ENCODE measurements at regions not wholly inside any gene's neighbourhood (a gene's known extent, or its start where the extent isn't known, plus 50 kb on each side); places are given as distances from the start of the nearest gene placed in this dataset.

- H2BK15ac ChIP-seq (ENCODE audit: low read depth, low read length): no peak overlapping the region
- H2AK5ac ChIP-seq (ENCODE audit: low read depth, low read length): no peak overlapping the region
- no peak overlapping the region for H4K91ac ChIP-seq (ENCODE audit: insufficient read depth, low read depth, low read length)
- H3K18ac ChIP-seq (ENCODE audit: low read depth, low read length): no peak overlapping the region
- peaks cover 10% of the 10 kb centered on the region for H3K9me3 ChIP-seq (ENCODE audit: control insufficient read depth, insufficient read depth, low read length)
- no peak overlapping the region for H4K8ac ChIP-seq (ENCODE audit: low read depth in 2 of 2, low read length in 2 of 2)
- H2BK5ac ChIP-seq (ENCODE audit: low read depth, low read length, poor library complexity, severe bottlenecking): no peak overlapping the region
- no peak overlapping the region for H3K9ac ChIP-seq (ENCODE audit: low read depth, low read length)
- no peaks in the 10 kb centered on the region for H3K27me3 ChIP-seq (ENCODE audit: control insufficient read depth, insufficient read depth, low read length)
- H4K20me1 ChIP-seq (ENCODE audit: insufficient read depth, low read length): no peaks in the 10 kb centered on the region
- no CpG with 5 or more reads among the region's 4 CpGs for WGBS, 2 experiments (ENCODE audit: extremely low coverage in 2 of 2, insufficient read length in 1 of 2)
- POLR2A ChIA-PET (ENCODE audit: unreplicated experiment): no interaction called here
- H2AK9ac ChIP-seq (replicated peaks; ENCODE audit: low read depth, low read length, poor library complexity): no peak overlapping the region
- H3K4me2 ChIP-seq (ENCODE audit: low read depth, low read length): no peak overlapping the region
- H3K27ac ChIP-seq (ENCODE audit: insufficient read depth, low read length): no peak overlapping the region
- intact Hi-C loops (cut with micrococcal nuclease): no loop called here
- H2BK120ac ChIP-seq (ENCODE audit: low read depth, low read length): no peak overlapping the region
- DNase-seq: no peak
- H3K36me3 ChIP-seq (ENCODE audit: control insufficient read depth, insufficient read depth, low read length): no peaks in the 10 kb centered on the region
- no TSS peak for BruUV-seq (replicated peaks)
- no peak overlapping the region for H3K23ac ChIP-seq (ENCODE audit: low read depth, low read length)
- ATAC-seq (ENCODE audit: low read depth): no peak
- H2BK20ac ChIP-seq (ENCODE audit: low read depth, low read length): no peak overlapping the region
- no peak overlapping the region for H3K14ac ChIP-seq (replicated peaks; ENCODE audit: low read depth, low read length)
- H3K79me1 ChIP-seq (ENCODE audit: low read depth in 1 of 2, low read length in 2 of 2): no peaks in the 10 kb centered on the region
- H3K9me1 ChIP-seq (ENCODE audit: insufficient read depth, low read length): no peaks in the 10 kb centered on the region
- TF ChIP-seq MAZ (IDR thresholded peaks at IDR 0.05; ENCODE audit: borderline replicate concordance, low read depth, low read length) (no peak), RAD21 (IDR thresholded peaks at IDR 0.05; ENCODE audit: low read length) (no peak), RFX5 (IDR thresholded peaks at IDR 0.05; ENCODE audit: low read depth, low read length) (no peak), MXI1 (IDR thresholded peaks at IDR 0.05; ENCODE audit: borderline replicate concordance, low read depth, low read length) (no peak), MAFK (IDR thresholded peaks at IDR 0.05; ENCODE audit: low read depth, low read length) (no peak), CEBPB (IDR thresholded peaks at IDR 0.05; ENCODE audit: low read depth, low read length) (no peak), NFE2L2 (IDR thresholded peaks at IDR 0.05; ENCODE audit: low read depth, low read length) (no peak), FOS (IDR thresholded peaks at IDR 0.05; ENCODE audit: low read depth, low read length) (no peak), RCOR1 (IDR thresholded peaks at IDR 0.05; ENCODE audit: insufficient replicate concordance, low read length) (no peak), USF2 (IDR thresholded peaks at IDR 0.05; ENCODE audit: low read depth, low read length) (no peak), POLR2A (IDR thresholded peaks at IDR 0.05; ENCODE audit: low read depth, low read length) (no peak), BHLHE40 (IDR thresholded peaks at IDR 0.05; ENCODE audit: low read depth, low read length) (no peak), SMC3 (IDR thresholded peaks at IDR 0.05; ENCODE audit: low read depth, low read length) (no peak)
- TF ChIP-seq, protein P1, sequence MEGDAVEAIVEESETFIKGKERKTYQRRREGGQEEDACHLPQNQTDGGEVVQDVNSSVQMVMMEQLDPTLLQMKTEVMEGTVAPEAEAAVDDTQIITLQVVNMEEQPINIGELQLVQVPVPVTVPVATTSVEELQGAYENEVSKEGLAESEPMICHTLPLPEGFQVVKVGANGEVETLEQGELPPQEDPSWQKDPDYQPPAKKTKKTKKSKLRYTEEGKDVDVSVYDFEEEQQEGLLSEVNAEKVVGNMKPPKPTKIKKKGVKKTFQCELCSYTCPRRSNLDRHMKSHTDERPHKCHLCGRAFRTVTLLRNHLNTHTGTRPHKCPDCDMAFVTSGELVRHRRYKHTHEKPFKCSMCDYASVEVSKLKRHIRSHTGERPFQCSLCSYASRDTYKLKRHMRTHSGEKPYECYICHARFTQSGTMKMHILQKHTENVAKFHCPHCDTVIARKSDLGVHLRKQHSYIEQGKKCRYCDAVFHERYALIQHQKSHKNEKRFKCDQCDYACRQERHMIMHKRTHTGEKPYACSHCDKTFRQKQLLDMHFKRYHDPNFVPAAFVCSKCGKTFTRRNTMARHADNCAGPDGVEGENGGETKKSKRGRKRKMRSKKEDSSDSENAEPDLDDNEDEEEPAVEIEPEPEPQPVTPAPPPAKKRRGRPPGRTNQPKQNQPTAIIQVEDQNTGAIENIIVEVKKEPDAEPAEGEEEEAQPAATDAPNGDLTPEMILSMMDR (conservative IDR thresholded peaks at IDR 0.05; ENCODE audit: low read depth, low read length): no peak
- TF ChIP-seq, protein P2, sequence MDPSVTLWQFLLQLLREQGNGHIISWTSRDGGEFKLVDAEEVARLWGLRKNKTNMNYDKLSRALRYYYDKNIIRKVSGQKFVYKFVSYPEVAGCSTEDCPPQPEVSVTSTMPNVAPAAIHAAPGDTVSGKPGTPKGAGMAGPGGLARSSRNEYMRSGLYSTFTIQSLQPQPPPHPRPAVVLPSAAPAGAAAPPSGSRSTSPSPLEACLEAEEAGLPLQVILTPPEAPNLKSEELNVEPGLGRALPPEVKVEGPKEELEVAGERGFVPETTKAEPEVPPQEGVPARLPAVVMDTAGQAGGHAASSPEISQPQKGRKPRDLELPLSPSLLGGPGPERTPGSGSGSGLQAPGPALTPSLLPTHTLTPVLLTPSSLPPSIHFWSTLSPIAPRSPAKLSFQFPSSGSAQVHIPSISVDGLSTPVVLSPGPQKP (IDR thresholded peaks at IDR 0.05; ENCODE audit: borderline replicate concordance, low read depth, low read length): no peak
- CTCF ChIA-PET: no interaction called here
- in situ Hi-C loops (cut with MboI; ENCODE audit: low sequenced_read_pairs): no loop called here
- H3K4ac ChIP-seq (ENCODE audit: low read depth, low read length): no peak overlapping the region
- dilution Hi-C loops (cut with HindIII; ENCODE audit: low sequenced_read_pairs, unreplicated experiment): no loop called here
- H3K4me1 ChIP-seq (ENCODE audit: control insufficient read depth, insufficient read depth, low read length): no peaks in the 10 kb centered on the region
- no peak overlapping the region for H2AFZ ChIP-seq (replicated peaks; ENCODE audit: low read length, poor library complexity)
- no peak overlapping the region for H4K5ac ChIP-seq (ENCODE audit: low read depth, low read length)
- H3K4me3 ChIP-seq (ENCODE audit: insufficient read depth, low read depth, low read length): no peak overlapping the region
- H3K56ac ChIP-seq (ENCODE audit: extremely low read depth, insufficient read depth, low read length): no peak overlapping the region
These were observed 381.1 kb downstream of the MAN2A1 start for GRCh38 chr5:110070836-110071235.

Data from IMR-90 (cell line).